ENCODE measurements at regions not wholly inside any gene's neighbourhood (a gene's known extent, or its start where the extent isn't known, plus 50 kb on each side); places are given as distances from the start of the nearest gene placed in this dataset.

DNA sequence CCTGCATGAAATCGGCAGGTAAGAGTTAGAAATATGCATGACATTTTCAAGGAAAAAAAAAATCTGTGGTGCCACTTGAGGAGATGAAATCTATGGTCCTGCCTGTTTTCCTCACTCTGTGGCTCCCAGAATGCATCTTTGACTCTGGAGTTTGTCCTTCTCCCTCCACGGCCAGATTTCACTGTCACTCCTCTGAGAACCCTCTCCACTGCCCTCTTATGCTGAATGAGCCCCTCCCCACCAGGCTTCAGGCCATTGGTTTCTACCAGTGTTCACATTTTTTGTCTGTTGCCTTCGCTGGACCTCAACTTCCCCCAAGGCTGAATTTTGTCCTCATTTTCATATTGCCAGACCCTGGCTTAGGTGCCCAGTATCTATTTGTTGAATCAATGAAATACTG, 235.0 kb downstream of the ZIC5 start:
- H3K27ac ChIP-seq (ENCODE audit: low read depth, low read length) = no peak overlapping the region
- H3F3A ChIP-seq (ENCODE audit: control insufficient read depth, insufficient read depth) = no peaks in the 10 kb centered on the region
- peaks cover 2% of the 10 kb centered on the region; the same call in 1 of the 2 replicates for H3K27me3 ChIP-seq (ENCODE audit: control insufficient read depth, low read length)
- no peaks in the 10 kb centered on the region for H3K4me1 ChIP-seq (ENCODE audit: control insufficient read depth, low read length)
- no peak overlapping the region for H3K4me2 ChIP-seq (ENCODE audit: low read length)
- no peaks in the 10 kb centered on the region for H3K9me3 ChIP-seq (ENCODE audit: control insufficient read depth, insufficient read depth, low read length)
- no peaks in the 10 kb centered on the region for H3K9me2 ChIP-seq (replicated peaks; ENCODE audit: control insufficient read depth, low read length)
- no peaks in the 10 kb centered on the region for H4K20me1 ChIP-seq (ENCODE audit: control insufficient read depth, insufficient read depth, low read depth, low read length)
- no peaks in the 10 kb centered on the region for H3K36me3 ChIP-seq (ENCODE audit: control insufficient read depth, low read length)
- no peaks in the 10 kb centered on the region for H3K79me2 ChIP-seq (ENCODE audit: control insufficient read depth, low read length)
- no peak for TF ChIP-seq EZH2phosphoT487 (IDR thresholded peaks at IDR 0.05; ENCODE audit: borderline replicate concordance, low read length)
- TF ChIP-seq, protein P1, sequence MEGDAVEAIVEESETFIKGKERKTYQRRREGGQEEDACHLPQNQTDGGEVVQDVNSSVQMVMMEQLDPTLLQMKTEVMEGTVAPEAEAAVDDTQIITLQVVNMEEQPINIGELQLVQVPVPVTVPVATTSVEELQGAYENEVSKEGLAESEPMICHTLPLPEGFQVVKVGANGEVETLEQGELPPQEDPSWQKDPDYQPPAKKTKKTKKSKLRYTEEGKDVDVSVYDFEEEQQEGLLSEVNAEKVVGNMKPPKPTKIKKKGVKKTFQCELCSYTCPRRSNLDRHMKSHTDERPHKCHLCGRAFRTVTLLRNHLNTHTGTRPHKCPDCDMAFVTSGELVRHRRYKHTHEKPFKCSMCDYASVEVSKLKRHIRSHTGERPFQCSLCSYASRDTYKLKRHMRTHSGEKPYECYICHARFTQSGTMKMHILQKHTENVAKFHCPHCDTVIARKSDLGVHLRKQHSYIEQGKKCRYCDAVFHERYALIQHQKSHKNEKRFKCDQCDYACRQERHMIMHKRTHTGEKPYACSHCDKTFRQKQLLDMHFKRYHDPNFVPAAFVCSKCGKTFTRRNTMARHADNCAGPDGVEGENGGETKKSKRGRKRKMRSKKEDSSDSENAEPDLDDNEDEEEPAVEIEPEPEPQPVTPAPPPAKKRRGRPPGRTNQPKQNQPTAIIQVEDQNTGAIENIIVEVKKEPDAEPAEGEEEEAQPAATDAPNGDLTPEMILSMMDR (IDR thresholded peaks at IDR 0.05; ENCODE audit: low read depth, low read length, poor library complexity, severe bottlenecking) = no peak
- no peak overlapping the region for H3K4me3 ChIP-seq (ENCODE audit: low read length)

GRCh38 chr13:99734013-99734693, 232.9 kb downstream of the TM9SF2 start:
- H3K79me2 ChIP-seq (ENCODE audit: control insufficient read depth, low read length) = no peaks in the 10 kb centered on the region
- no peaks in the 10 kb centered on the region for H3K4me1 ChIP-seq (ENCODE audit: control insufficient read depth, low read length)
- no peaks in the 10 kb centered on the region for H3F3A ChIP-seq (ENCODE audit: control insufficient read depth, insufficient read depth)
- H3K27me3 ChIP-seq (ENCODE audit: control insufficient read depth, low read length) = peaks cover 2% of the 10 kb centered on the region; the same call in 1 of the 2 replicates
- H3K9me3 ChIP-seq (ENCODE audit: control insufficient read depth, insufficient read depth, low read length) = no peaks in the 10 kb centered on the region
- no peaks in the 10 kb centered on the region for H3K36me3 ChIP-seq (ENCODE audit: control insufficient read depth, low read length)
- no peak overlapping the region for H3K4me3 ChIP-seq (ENCODE audit: low read length)
- no peaks in the 10 kb centered on the region for H3K9me2 ChIP-seq (replicated peaks; ENCODE audit: control insufficient read depth, low read length)
- TF ChIP-seq EZH2phosphoT487 (IDR thresholded peaks at IDR 0.05; ENCODE audit: borderline replicate concordance, low read length) = no peak
- TF ChIP-seq, protein P1 (IDR thresholded peaks at IDR 0.05; ENCODE audit: low read depth, low read length, poor library complexity, severe bottlenecking) = no peak
- no peaks in the 10 kb centered on the region for H4K20me1 ChIP-seq (ENCODE audit: control insufficient read depth, insufficient read depth, low read depth, low read length)
- H3K27ac ChIP-seq (ENCODE audit: low read depth, low read length) = no peak overlapping the region
- H3K4me2 ChIP-seq (ENCODE audit: low read length) = no peak overlapping the region

DNA sequence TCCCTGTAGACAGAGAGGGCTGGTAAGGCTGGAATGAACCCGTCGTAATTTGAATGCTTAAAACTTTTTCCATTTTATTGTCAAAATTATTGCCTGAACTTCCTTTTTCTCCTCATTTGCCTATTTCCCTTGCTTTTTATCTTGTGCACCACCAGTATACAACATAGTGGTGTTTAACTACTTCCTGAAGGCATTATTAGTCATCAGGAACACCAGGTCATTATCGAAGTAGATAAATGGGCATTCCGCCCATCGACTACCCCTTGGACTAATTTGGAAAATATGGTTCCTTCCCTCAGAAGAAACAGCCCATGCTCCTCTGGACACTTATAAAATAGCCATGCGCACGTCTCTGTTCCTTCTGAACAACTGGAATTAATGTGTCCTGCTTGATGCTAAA, 232.1 kb downstream of the TM9SF2 start:
- no peak overlapping the region for H3K4me2 ChIP-seq (ENCODE audit: low read length)
- H3F3A ChIP-seq (ENCODE audit: control insufficient read depth, insufficient read depth) = no peaks in the 10 kb centered on the region
- H3K9me3 ChIP-seq (ENCODE audit: control insufficient read depth, insufficient read depth, low read length) = no peaks in the 10 kb centered on the region
- no peaks in the 10 kb centered on the region for H3K9me2 ChIP-seq (replicated peaks; ENCODE audit: control insufficient read depth, low read length)
- H3K27ac ChIP-seq (ENCODE audit: low read depth, low read length) = no peak overlapping the region
- no peaks in the 10 kb centered on the region for H4K20me1 ChIP-seq (ENCODE audit: control insufficient read depth, insufficient read depth, low read depth, low read length)
- TF ChIP-seq EZH2phosphoT487 (IDR thresholded peaks at IDR 0.05; ENCODE audit: borderline replicate concordance, low read length) = no peak
- TF ChIP-seq, protein P1 (IDR thresholded peaks at IDR 0.05; ENCODE audit: low read depth, low read length, poor library complexity, severe bottlenecking) = no peak
- H3K79me2 ChIP-seq (ENCODE audit: control insufficient read depth, low read length) = no peaks in the 10 kb centered on the region
- H3K36me3 ChIP-seq (ENCODE audit: control insufficient read depth, low read length) = no peaks in the 10 kb centered on the region
- no peaks in the 10 kb centered on the region for H3K4me1 ChIP-seq (ENCODE audit: control insufficient read depth, low read length)
- H3K4me3 ChIP-seq (ENCODE audit: low read length) = no peak overlapping the region
- no peaks in the 10 kb centered on the region for H3K27me3 ChIP-seq (ENCODE audit: control insufficient read depth, low read length)
